ENCODE measurements at regions not wholly inside any gene's neighbourhood (a gene's known extent, or its start where the extent isn't known, plus 50 kb on each side); places are given as distances from the start of the nearest gene placed in this dataset.

- POLR2A ChIA-PET = no interaction called here
- Mint-ChIP-seq H3K27ac (no peak overlapping the region), H3K36me3 (no peaks in the 10 kb centered on the region), H3K4me1 (peaks cover 25% of the 10 kb centered on the region), H3K9me3 (peaks cover 13% of the 10 kb centered on the region), H3K4me3 (no peak overlapping the region), H3K27me3 (ENCODE audit: low read depth) (no peaks in the 10 kb centered on the region)
- no peak for DNase-seq (ENCODE audit: low spot score)
- TF ChIP-seq NR2C2 (CRISPR knock-in tag; IDR thresholded peaks at IDR 0.05) (no peak), GTF2I (CRISPR knock-in tag; conservative IDR thresholded peaks at IDR 0.05) (no peak), ETV6 (CRISPR knock-in tag; IDR thresholded peaks at IDR 0.05) (no peak), GRHL2 (CRISPR knock-in tag; IDR thresholded peaks at IDR 0.05; ENCODE audit: insufficient replicate concordance, severe bottlenecking) (no peak), FOXJ3 (CRISPR knock-in tag; IDR thresholded peaks at IDR 0.05; ENCODE audit: borderline replicate concordance) (no peak), GABPB1 (CRISPR knock-in tag; IDR thresholded peaks at IDR 0.05) (no peak), MXD4 (CRISPR knock-in tag; IDR thresholded peaks at IDR 0.05; ENCODE audit: borderline replicate concordance) (no peak)
- TF ChIP-seq, protein P1, sequence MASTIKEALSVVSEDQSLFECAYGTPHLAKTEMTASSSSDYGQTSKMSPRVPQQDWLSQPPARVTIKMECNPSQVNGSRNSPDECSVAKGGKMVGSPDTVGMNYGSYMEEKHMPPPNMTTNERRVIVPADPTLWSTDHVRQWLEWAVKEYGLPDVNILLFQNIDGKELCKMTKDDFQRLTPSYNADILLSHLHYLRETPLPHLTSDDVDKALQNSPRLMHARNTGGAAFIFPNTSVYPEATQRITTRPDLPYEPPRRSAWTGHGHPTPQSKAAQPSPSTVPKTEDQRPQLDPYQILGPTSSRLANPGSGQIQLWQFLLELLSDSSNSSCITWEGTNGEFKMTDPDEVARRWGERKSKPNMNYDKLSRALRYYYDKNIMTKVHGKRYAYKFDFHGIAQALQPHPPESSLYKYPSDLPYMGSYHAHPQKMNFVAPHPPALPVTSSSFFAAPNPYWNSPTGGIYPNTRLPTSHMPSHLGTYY (CRISPR knock-in tag; IDR thresholded peaks at IDR 0.05) = no peak
- TF ChIP-seq, protein P2, sequence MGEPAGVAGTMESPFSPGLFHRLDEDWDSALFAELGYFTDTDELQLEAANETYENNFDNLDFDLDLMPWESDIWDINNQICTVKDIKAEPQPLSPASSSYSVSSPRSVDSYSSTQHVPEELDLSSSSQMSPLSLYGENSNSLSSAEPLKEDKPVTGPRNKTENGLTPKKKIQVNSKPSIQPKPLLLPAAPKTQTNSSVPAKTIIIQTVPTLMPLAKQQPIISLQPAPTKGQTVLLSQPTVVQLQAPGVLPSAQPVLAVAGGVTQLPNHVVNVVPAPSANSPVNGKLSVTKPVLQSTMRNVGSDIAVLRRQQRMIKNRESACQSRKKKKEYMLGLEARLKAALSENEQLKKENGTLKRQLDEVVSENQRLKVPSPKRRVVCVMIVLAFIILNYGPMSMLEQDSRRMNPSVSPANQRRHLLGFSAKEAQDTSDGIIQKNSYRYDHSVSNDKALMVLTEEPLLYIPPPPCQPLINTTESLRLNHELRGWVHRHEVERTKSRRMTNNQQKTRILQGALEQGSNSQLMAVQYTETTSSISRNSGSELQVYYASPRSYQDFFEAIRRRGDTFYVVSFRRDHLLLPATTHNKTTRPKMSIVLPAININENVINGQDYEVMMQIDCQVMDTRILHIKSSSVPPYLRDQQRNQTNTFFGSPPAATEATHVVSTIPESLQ (CRISPR knock-in tag; IDR thresholded peaks at IDR 0.05) = no peak
- CTCF ChIA-PET = interaction anchor here (0.9 kb wide), 1 partner anchor 10 kb away, joined by 3 read pairs; no protein-coding TSS in a partner anchor
- ATAC-seq = no peak
Measured at GRCh38 chr20:18914796-18915195, 101.2 kb downstream of the SCP2D1 start.

- peaks cover 16% of the 10 kb centered on the region; the same call in 1 of the 2 replicates for H3K4me1 Mint-ChIP-seq
- POLR2A ChIA-PET = no interaction called here
- H3K9me3 Mint-ChIP-seq = peaks cover 20% of the 10 kb centered on the region
- CTCF ChIA-PET = interaction anchor here (0.9 kb wide), 1 partner anchor 13 kb away, joined by 3 read pairs; no protein-coding TSS in a partner anchor
- H3K27ac Mint-ChIP-seq = no peak overlapping the region
- no peak for TF ChIP-seq GABPB1 (CRISPR knock-in tag; IDR thresholded peaks at IDR 0.05)
- TF ChIP-seq ZNF671 (CRISPR knock-in tag; IDR thresholded peaks at IDR 0.05) = no peak
- TF ChIP-seq SMAD3 (CRISPR knock-in tag; IDR thresholded peaks at IDR 0.05; ENCODE audit: borderline replicate concordance) = no peak
- no peak for TF ChIP-seq MYBL2 (CRISPR knock-in tag; IDR thresholded peaks at IDR 0.05)
- TF ChIP-seq NFYB (CRISPR knock-in tag; conservative IDR thresholded peaks at IDR 0.05; ENCODE audit: low read depth) = no peak
- TF ChIP-seq ZBTB21 (CRISPR knock-in tag; IDR thresholded peaks at IDR 0.05; ENCODE audit: borderline replicate concordance) = no peak
- no peak overlapping the region for H3K4me3 Mint-ChIP-seq
- ATAC-seq (no peak), DNase-seq (ENCODE audit: low spot score) (no peak)
- H3K27me3 Mint-ChIP-seq (ENCODE audit: low read depth) = no peaks in the 10 kb centered on the region; the same call in 1 of the 2 replicates
- no peaks in the 10 kb centered on the region for H3K36me3 Mint-ChIP-seq
Measured at GRCh38 chr20:18916886-18917750, 103.5 kb downstream of the SCP2D1 start.

DNA sequence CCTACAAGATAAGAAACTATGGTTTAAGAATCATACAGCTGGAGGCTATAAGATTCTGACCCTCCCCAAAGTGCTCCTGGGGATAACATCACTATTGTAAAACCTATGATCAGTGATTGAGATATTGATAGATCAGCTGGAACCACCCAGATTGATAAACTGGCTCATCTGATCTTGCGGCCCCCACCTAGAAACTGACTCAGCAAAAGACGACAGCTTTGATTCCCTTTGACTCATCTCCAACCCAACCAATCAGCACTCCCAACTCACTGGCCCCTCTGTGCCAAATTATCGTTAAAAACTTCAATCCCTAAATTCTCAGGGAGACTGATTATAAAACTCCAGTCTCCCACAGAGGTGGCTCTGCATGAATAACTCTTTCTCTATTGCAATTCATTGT is 106.4 kb downstream of the SCP2D1 start:
- Mint-ChIP-seq H3K36me3 (no peaks in the 10 kb centered on the region), H3K4me3 (no peak overlapping the region), H3K9me3 (peaks cover 19% of the 10 kb centered on the region), H3K27me3 (ENCODE audit: low read depth) (no peaks in the 10 kb centered on the region; the same call in 1 of the 2 replicates), H3K4me1 (peaks cover 10% of the 10 kb centered on the region; the same call in 1 of the 2 replicates), H3K27ac (no peak overlapping the region)
- DNase-seq (ENCODE audit: low spot score) (no peak), ATAC-seq (no peak)
- ChIA-PET CTCF (interaction anchor here (0.6 kb wide), 1 partner anchor 154 kb away, joined by 3 read pairs; no protein-coding TSS in a partner anchor), POLR2A (no interaction called here)
- no peak for TF ChIP-seq HMGA2 (CRISPR knock-in tag; IDR thresholded peaks at IDR 0.05)
- TF ChIP-seq FOXP1 (CRISPR knock-in tag; IDR thresholded peaks at IDR 0.05; ENCODE audit: borderline replicate concordance) = no peak
- no peak for TF ChIP-seq ZNF416 (CRISPR knock-in tag; IDR thresholded peaks at IDR 0.05)
- TF ChIP-seq ZNF532 (CRISPR knock-in tag; IDR thresholded peaks at IDR 0.05; ENCODE audit: borderline replicate concordance) = no peak
- no peak for TF ChIP-seq HMGXB4 (CRISPR knock-in tag; IDR thresholded peaks at IDR 0.05)
- TF ChIP-seq ZSCAN18 (CRISPR knock-in tag; IDR thresholded peaks at IDR 0.05) = no peak

Data from WTC11 (cell line).